ENCODE measurements at regions not wholly inside any gene's neighbourhood (a gene's known extent, or its start where the extent isn't known, plus 50 kb on each side); places are given as distances from the start of the nearest gene placed in this dataset.

DNA sequence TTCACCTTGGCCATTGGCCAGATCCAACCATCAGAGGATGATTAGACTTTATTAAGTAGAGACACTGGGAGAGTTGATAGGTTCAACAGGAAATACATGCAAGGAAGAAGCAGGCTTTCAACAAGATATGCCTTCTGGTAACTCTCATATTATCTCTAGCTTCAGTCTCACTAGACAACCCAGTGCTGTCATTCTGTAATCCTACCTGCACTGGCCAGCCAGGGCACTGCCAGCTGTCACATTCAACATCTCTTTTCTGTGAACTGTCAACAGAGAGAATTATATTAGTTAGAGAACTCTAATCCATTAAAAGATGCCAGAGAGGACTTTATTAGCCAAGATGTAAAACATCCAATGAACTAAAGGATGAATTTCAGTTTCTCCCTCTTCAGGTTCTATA, 337.9 kb upstream of the JAG1 start:
- H3K27me3 ChIP-seq (ENCODE audit: low read depth) = no peaks in the 10 kb centered on the region
- TF ChIP-seq CTCF (IDR thresholded peaks at IDR 0.05) = no peak
- intact Hi-C loops (cut with DNase I) = no loop called here
- H3K9me3 ChIP-seq = no peaks in the 10 kb centered on the region
- H3K4me1 ChIP-seq = peaks cover 6% of the 10 kb centered on the region
- H3K4me3 ChIP-seq = no peak overlapping the region
- ATAC-seq (no peak), DNase-seq (no peak)
- no peak overlapping the region for H3K27ac ChIP-seq
- H3K36me3 ChIP-seq = no peaks in the 10 kb centered on the region

DNA sequence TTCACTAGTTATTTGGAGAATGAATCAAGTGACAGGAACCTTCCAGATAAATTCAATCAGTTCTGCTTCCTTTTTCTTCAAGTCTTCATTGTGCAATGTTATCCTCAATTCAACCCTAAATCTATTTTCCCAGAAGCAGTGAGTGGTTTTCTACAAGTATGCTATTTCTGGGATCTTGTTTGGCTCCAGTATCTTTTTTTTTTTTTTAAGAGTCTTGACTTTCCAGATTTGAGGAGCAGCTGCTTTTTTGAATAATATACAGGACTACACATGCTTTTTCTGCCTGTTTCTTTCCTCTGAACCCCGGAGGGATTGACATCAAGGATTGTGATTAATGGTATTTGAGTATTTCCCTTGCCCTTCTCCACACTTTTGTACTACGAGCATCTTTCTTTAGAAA, 339.2 kb upstream of the JAG1 start:
- Histone ChIP-seq H3K4me1 (peaks cover 6% of the 10 kb centered on the region), H3K36me3 (no peaks in the 10 kb centered on the region), H3K9me3 (no peaks in the 10 kb centered on the region), H3K27ac (no peak overlapping the region), H3K27me3 (ENCODE audit: low read depth) (no peaks in the 10 kb centered on the region), H3K4me3 (no peak overlapping the region)
- ATAC-seq = peak in 1 of 2 donors; percentile 37
- intact Hi-C loops (cut with DNase I) = no loop called here
- no peak for TF ChIP-seq CTCF (IDR thresholded peaks at IDR 0.05)
- DNase-seq = no peak

DNA sequence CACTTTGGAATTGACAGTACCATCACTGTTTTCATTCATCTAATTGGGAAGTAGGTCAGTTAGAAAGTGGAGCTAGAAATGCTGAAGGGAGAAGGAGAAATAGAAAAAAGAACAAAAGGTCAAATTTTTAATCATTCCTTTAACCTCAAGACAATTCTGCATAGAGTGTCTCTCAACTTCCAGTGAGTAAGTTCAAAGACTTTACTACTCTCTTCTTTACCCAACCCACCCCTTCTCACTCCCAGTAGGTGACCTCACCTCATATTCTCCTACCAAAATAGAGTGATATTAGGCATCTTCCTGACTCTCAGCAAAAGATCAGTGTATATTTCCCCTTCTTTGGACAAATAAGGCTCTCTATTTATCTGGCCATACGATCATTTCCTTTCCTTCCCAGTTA, 340.0 kb upstream of the JAG1 start:
- Histone ChIP-seq H3K27me3 (ENCODE audit: low read depth) (no peaks in the 10 kb centered on the region), H3K36me3 (no peaks in the 10 kb centered on the region), H3K4me3 (no peak overlapping the region), H3K4me1 (peaks cover 6% of the 10 kb centered on the region), H3K27ac (peak overlapping the region; percentile 21), H3K9me3 (no peaks in the 10 kb centered on the region)
- ATAC-seq (no peak), DNase-seq (no peak)
- TF ChIP-seq CTCF (IDR thresholded peaks at IDR 0.05) = no peak
- intact Hi-C loops (cut with DNase I) = no loop called here

GRCh38 chr20:11015440-11015839, 341.6 kb upstream of the JAG1 start:
- no peak overlapping the region for H3K27ac ChIP-seq
- DNase-seq (no peak), ATAC-seq (no peak)
- no peaks in the 10 kb centered on the region for H3K9me3 ChIP-seq
- no peaks in the 10 kb centered on the region for H3K27me3 ChIP-seq (ENCODE audit: low read depth)
- H3K4me3 ChIP-seq = no peak overlapping the region
- peaks cover 6% of the 10 kb centered on the region for H3K4me1 ChIP-seq
- H3K36me3 ChIP-seq = no peaks in the 10 kb centered on the region
- no peak for TF ChIP-seq CTCF (IDR thresholded peaks at IDR 0.05)
- intact Hi-C loops (cut with DNase I) = no loop called here

DNA sequence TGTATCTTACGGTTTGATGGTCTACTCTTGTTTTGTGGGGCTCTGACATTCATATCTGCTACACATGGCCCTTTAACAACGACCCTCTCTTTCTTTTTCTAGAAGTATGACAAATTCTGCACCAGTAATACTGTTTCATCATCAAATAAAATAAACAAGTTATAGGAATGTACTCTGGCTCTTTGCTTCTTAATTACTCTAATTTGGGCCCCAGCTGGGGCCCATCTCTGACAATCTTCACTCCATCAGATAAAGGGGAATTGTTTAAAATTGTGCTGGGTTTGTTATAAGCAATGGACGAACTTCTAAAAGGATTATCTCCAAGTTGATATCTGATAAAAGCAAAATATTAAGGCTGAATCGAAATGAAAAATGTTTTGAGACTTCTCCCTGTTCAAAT, 343.6 kb upstream of the JAG1 start:
- Histone ChIP-seq H3K27me3 (ENCODE audit: low read depth) (no peaks in the 10 kb centered on the region), H3K9me3 (no peaks in the 10 kb centered on the region), H3K36me3 (no peaks in the 10 kb centered on the region), H3K4me3 (no peak overlapping the region), H3K27ac (no peak overlapping the region), H3K4me1 (peaks cover 6% of the 10 kb centered on the region)
- DNase-seq = no peak
- no peak for ATAC-seq
- intact Hi-C loops (cut with DNase I) = no loop called here
- TF ChIP-seq CTCF (IDR thresholded peaks at IDR 0.05) = no peak

DNA sequence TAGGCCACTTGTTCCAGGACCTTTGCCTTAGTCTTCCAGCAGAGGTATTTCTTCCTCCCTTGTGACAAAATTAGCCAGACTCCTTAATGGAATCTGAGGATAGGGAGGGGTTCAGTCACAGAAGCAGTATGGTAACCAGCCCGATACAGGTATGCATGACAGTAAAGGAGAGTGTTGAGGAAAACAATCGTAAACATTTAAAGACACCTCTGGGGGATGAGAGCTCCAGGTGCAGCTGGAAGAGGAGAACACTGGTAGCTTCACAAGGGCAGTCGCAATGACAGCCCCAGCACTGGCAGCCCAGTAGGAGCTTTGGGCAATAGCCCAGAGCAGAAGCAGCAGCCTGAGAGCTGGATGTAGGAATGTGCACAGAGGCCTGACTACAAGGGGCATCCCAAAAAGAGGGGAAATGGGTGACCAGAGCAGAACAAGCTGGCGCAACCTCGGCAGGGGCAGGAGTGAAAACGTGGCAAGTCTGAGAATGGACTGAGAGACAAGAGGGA, 344.9 kb upstream of the JAG1 start:
- no peak for DNase-seq
- TF ChIP-seq CTCF (IDR thresholded peaks at IDR 0.05) = no peak
- no peaks in the 10 kb centered on the region for H3K36me3 ChIP-seq
- H3K4me1 ChIP-seq = peaks cover 5% of the 10 kb centered on the region
- intact Hi-C loops (cut with DNase I) = no loop called here
- no peak for ATAC-seq
- H3K27ac ChIP-seq = no peak overlapping the region
- no peaks in the 10 kb centered on the region for H3K27me3 ChIP-seq (ENCODE audit: low read depth)
- H3K4me3 ChIP-seq = no peak overlapping the region
- no peaks in the 10 kb centered on the region for H3K9me3 ChIP-seq
